ENCODE measurements at regions not wholly inside any gene's neighbourhood (a gene's known extent, or its start where the extent isn't known, plus 50 kb on each side); places are given as distances from the start of the nearest gene placed in this dataset.
"Not testable (repeated sequence)": the region's sequence is repeated elsewhere in the genome, so short reads cannot be mapped to it uniquely, and the experiment has no call there.

DNA sequence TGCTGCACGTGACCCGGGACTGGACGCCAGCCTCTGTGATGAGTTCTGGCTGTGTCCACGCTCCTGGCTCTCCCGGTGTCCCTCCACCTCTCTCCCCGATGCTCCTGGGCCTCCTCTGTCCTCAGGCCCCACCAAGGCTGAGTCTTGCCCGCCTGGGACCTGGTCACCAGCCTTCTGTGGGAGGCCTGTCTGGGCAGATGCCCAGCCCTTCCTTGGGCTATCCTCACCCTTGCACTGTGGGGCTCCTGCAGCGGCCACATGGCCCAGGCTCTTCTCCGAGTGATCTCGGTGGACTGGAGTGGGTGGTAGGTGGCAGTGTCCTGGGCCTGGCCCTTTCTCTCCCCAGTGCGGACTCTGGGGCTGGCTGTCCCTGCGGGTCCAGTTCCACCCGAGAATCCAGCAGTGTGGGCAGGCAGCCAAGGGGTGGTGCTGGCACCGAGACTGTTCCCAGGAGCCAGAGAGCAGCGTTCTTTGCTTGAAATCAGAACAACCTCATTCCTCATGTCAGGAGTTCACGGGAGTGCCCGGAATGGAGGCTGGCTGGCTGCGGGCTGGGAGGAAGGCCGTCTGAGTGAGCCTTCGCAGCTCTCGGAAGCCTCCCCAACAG is 94.6 kb downstream of the TMEM121 start:
- TF ChIP-seq, protein P1, sequence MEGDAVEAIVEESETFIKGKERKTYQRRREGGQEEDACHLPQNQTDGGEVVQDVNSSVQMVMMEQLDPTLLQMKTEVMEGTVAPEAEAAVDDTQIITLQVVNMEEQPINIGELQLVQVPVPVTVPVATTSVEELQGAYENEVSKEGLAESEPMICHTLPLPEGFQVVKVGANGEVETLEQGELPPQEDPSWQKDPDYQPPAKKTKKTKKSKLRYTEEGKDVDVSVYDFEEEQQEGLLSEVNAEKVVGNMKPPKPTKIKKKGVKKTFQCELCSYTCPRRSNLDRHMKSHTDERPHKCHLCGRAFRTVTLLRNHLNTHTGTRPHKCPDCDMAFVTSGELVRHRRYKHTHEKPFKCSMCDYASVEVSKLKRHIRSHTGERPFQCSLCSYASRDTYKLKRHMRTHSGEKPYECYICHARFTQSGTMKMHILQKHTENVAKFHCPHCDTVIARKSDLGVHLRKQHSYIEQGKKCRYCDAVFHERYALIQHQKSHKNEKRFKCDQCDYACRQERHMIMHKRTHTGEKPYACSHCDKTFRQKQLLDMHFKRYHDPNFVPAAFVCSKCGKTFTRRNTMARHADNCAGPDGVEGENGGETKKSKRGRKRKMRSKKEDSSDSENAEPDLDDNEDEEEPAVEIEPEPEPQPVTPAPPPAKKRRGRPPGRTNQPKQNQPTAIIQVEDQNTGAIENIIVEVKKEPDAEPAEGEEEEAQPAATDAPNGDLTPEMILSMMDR (IDR thresholded peaks at IDR 0.05; ENCODE audit: low read depth, low read length) = not testable (repeated sequence)
- TF ChIP-seq POLR2A (IDR thresholded peaks at IDR 0.05; ENCODE audit: extremely low read depth, insufficient read length) = not testable (repeated sequence)

Measured in NB4 (cell line).